Testis (tissue), 2 donors: ENCODE measurements at regions not wholly inside any gene's neighbourhood (a gene's known extent, or its start where the extent isn't known, plus 50 kb on each side); places are given as distances from the start of the nearest gene placed in this dataset.

Experiments
- DNase-seq: peaks from one replicate; pipeline ENCODE4 v3.0.0-alpha.2; 2019
- H3K27ac ChIP-seq, 2 donors: fragments of 200-600 bp; sonication (generic); one replicate each; pipeline ENCODE4 v1.5.1; 2019
- H3K27me3 ChIP-seq: fragments of 200-600 bp; sonication (generic); one replicate; pipeline ENCODE4 v1.5.1; 2019
- H3K36me3 ChIP-seq: fragments of 200-600 bp; sonication (generic); one replicate; pipeline ENCODE4 v1.5.1; 2017; ENCODE audit warnings: low read depth; ENCODE audit errors: missing control alignments
- H3K4me1 ChIP-seq: fragments of 200-600 bp; sonication (generic); one replicate; pipeline ENCODE4 v1.5.1; 2019
- H3K4me3 ChIP-seq, 2 donors: fragments of 200-600 bp; sonication (generic); one replicate each; pipeline ENCODE4 v1.5.1; 2017 to 2019
- H3K9me3 ChIP-seq: fragments of 200-600 bp; sonication (generic); one replicate; pipeline ENCODE4 v1.5.1; 2017
- POLR2A ChIP-seq: fragments of 450-650 bp; IDR thresholded peaks from one replicate; pipeline ENCODE4 v1.6.1; 2017; ENCODE audit warnings: antibody characterized with exemption, mild to moderate bottlenecking, moderate library complexity
- WGBS, 2 donors: methylation state at CpG; one replicate each; pipeline ENCODE4 v1.1.5; 2018; 5-methylcytosine and 5-hydroxymethylcytosine counted together
- intact Hi-C: fragments of 100-400 bp; cut with DNase I; formaldehyde crosslinking; loops from one replicate; pipeline ENCODE4 v1.15.1; 2023; ENCODE audit warnings: low total_unique reads
- TF ChIP-seq, protein P1 (sequence below), 3 experiments: fragments of 450-650 bp in 2 of 3; fragments of 200-600 bp in 1 of 3; sonication (generic) in 1 of 3; IDR thresholded peaks; one replicate each; pipeline ENCODE4 v1.5.1; 2016 to 2019; ENCODE audit warnings: antibody characterized with exemption in 3 of 3, mild to moderate bottlenecking in 2 of 3, moderate library complexity in 1 of 3

DNA sequence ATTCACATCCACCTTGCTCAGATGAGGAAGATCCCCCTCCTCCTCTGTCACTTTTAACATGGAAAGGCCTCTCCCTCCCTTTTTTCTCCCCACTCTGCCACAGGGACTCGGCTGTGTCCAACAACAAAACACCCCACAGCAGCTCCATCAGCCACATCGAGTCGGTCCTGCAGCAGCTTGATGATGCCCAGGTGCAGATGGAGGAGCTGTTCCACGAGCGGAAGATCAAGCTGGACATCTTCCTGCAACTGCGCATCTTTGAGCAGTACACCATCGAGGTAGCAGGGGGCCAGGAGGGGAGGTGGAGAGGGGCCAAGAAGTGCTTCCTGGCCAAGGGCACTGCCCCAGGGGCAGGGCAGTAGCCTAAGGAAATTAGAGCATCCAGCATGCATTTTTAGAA is 331.7 kb upstream of the UMPS start:
- H3K27me3 ChIP-seq = no peaks in the 10 kb centered on the region
- no peak overlapping the region for H3K27ac ChIP-seq
- peaks cover 10% of the 10 kb centered on the region for H3K4me1 ChIP-seq
- no peaks in the 10 kb centered on the region for H3K9me3 ChIP-seq
- no peak for DNase-seq
- intact Hi-C loops = no loop called here
- TF ChIP-seq, protein P1, sequence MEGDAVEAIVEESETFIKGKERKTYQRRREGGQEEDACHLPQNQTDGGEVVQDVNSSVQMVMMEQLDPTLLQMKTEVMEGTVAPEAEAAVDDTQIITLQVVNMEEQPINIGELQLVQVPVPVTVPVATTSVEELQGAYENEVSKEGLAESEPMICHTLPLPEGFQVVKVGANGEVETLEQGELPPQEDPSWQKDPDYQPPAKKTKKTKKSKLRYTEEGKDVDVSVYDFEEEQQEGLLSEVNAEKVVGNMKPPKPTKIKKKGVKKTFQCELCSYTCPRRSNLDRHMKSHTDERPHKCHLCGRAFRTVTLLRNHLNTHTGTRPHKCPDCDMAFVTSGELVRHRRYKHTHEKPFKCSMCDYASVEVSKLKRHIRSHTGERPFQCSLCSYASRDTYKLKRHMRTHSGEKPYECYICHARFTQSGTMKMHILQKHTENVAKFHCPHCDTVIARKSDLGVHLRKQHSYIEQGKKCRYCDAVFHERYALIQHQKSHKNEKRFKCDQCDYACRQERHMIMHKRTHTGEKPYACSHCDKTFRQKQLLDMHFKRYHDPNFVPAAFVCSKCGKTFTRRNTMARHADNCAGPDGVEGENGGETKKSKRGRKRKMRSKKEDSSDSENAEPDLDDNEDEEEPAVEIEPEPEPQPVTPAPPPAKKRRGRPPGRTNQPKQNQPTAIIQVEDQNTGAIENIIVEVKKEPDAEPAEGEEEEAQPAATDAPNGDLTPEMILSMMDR (IDR thresholded peaks at IDR 0.05) = no peak
- H3K4me3 ChIP-seq = no peak overlapping the region
- H3K36me3 ChIP-seq = no peaks in the 10 kb centered on the region
- WGBS, 2 donors = 92 to 94% methylated on average over 7 of the region's 7 CpGs

DNA sequence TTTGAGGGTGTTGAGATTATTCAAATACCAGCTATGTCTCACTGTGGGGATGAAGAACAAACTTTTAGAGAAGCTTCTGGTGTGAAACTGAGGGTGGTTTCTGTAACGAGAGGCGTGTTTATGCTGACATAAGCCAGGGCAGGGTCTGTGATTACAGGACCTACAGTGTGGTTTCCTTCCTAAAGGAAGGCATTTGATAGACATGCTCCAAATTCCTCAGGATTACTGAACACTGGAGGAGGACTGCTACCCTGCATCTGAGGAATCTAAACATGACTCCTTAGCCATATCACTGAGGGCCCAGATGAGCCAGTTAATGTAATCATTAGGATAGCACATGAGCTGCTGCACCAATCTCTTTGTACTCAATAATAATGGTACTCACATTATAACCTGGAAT is 328.4 kb upstream of the UMPS start:
- Histone ChIP-seq H3K27ac (no peak overlapping the region), H3K27me3 (no peaks in the 10 kb centered on the region), H3K9me3 (no peaks in the 10 kb centered on the region), H3K4me1 (no peaks in the 10 kb centered on the region), H3K4me3 (no peak overlapping the region), H3K36me3 (no peaks in the 10 kb centered on the region)
- intact Hi-C loops = no loop called here
- no peak for TF ChIP-seq POLR2A
- TF ChIP-seq, protein P1 (IDR thresholded peaks at IDR 0.05) = no peak
- no peak for DNase-seq
- WGBS, 2 donors = 84 to 86% methylated on average over 2 of the region's 2 CpGs

DNA sequence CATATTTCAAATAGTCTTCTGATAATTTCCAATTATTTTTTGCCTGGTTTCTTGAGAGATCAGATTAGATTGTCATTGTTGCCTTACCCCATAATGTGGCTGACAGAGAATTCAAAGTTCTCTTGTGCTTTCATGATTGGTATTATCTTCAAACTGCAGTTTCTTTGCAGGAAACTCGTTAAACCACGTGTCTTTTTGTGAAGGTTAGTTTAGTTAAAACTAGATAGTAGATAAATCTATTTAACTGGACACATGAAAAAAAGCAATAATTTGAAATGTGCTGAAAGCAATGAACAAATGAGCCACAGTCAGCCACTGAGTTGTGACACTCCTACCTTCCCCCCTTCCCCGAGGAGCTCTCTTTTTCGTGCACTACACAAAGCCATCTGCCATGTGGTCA is 327.5 kb upstream of the UMPS start:
- Histone ChIP-seq H3K27ac (no peak overlapping the region), H3K27me3 (no peaks in the 10 kb centered on the region), H3K36me3 (no peaks in the 10 kb centered on the region), H3K4me3 (no peak overlapping the region), H3K4me1 (no peaks in the 10 kb centered on the region), H3K9me3 (no peaks in the 10 kb centered on the region)
- 66 to 84% methylated on average over 4 of the region's 4 CpGs for WGBS, 2 donors
- TF ChIP-seq, protein P1 (IDR thresholded peaks at IDR 0.05) = no peak
- no peak for TF ChIP-seq POLR2A
- no peak for DNase-seq
- intact Hi-C loops = no loop called here

DNA sequence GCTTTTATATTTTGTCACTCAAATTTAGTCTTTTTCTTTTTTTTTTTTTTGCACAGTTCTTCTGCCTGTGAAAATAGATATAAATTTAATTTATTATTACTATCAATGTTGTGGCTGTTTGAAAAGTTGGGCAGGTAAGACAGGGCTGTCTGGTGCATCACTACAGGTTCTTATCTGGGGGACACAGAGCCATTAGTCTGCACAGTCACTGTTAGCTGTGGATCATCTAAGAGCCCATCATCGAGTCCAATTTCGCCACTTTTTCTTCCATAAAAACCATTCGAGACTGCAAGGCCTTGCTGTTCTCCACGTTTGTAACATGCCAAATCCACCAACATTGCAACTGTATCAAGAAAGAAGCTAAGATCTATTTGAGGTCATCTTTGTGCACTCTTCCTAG is 325.6 kb upstream of the UMPS start:
- no peak for DNase-seq
- 60 to 73% methylated on average over 4 of the region's 4 CpGs for WGBS, 2 donors
- Histone ChIP-seq H3K4me3 (no peak overlapping the region), H3K36me3 (no peaks in the 10 kb centered on the region), H3K27ac (no peak overlapping the region), H3K27me3 (no peaks in the 10 kb centered on the region), H3K4me1 (no peaks in the 10 kb centered on the region), H3K9me3 (no peaks in the 10 kb centered on the region)
- intact Hi-C loops = no loop called here
- no peak for TF ChIP-seq POLR2A
- TF ChIP-seq, protein P1 (IDR thresholded peaks at IDR 0.05) = no peak

DNA sequence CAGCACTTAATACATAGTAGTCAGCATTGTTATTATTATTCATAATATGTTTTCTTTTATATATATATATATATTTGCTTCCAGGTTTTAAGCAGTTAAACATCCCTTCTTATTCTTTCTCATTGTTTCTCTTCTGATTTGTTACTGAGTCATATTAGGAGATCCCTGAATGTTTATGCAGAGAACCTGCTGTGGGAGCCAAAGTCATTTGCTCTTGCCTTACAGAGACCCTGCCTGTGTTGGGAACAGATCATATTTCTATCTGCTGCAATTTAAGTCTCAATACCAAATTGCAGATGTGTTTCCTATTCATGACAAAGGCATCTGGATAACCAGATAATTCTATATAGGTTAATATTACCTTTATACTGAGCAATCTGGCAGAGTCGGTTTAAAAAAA is 323.0 kb upstream of the UMPS start:
- no peaks in the 10 kb centered on the region for H3K4me1 ChIP-seq
- no peak overlapping the region for H3K4me3 ChIP-seq
- intact Hi-C loops = no loop called here
- no peaks in the 10 kb centered on the region for H3K27me3 ChIP-seq
- H3K36me3 ChIP-seq = no peaks in the 10 kb centered on the region
- no peak for DNase-seq
- H3K27ac ChIP-seq = no peak overlapping the region
- WGBS, 2 donors = 97 to 100% methylated on average over 1 of the region's 1 CpG
- TF ChIP-seq, protein P1 (IDR thresholded peaks at IDR 0.05) = no peak
- TF ChIP-seq POLR2A = no peak
- no peaks in the 10 kb centered on the region for H3K9me3 ChIP-seq
